ENCODE measurements at regions not wholly inside any gene's neighbourhood (a gene's known extent, or its start where the extent isn't known, plus 50 kb on each side); places are given as distances from the start of the nearest gene placed in this dataset.

- no peak for TF ChIP-seq CTCF (IDR thresholded peaks at IDR 0.05; ENCODE audit: low read depth, low read length)
- TF ChIP-seq EZH2phosphoT487 (IDR thresholded peaks at IDR 0.05; ENCODE audit: low read depth): no peak
Measured at GRCh38 chr10:129179245-129179971, 287.6 kb upstream of the MGMT start.

Data from OCI-LY3 (cell line).